Parathyroid adenoma (tissue), 2 donors: ENCODE measurements at regions not wholly inside any gene's neighbourhood (a gene's known extent, or its start where the extent isn't known, plus 50 kb on each side); places are given as distances from the start of the nearest gene placed in this dataset.

Experiments used
- H2AFZ ChIP-seq: fragments of 300-600 bp; sonication (generic); one replicate; pipeline ENCODE4 v1.7.0; 2017; ENCODE audit warnings: antibody characterized with exemption, mild to moderate bottlenecking
- H3K27ac ChIP-seq: fragments of 300-600 bp; sonication (generic); one replicate; pipeline ENCODE4 v1.7.0; 2017
- H3K27me3 ChIP-seq: fragments of 300-600 bp; sonication (generic); one replicate; pipeline ENCODE4 v1.7.0; 2017; ENCODE audit warnings: low read length; ENCODE audit not compliant: control insufficient read depth, insufficient read depth
- H3K36me3 ChIP-seq: fragments of 300-600 bp; sonication (generic); one replicate; pipeline ENCODE4 v1.7.0; 2017; ENCODE audit warnings: low read length; ENCODE audit not compliant: control insufficient read depth, insufficient read depth
- H3K4me1 ChIP-seq: fragments of 300-600 bp; sonication (generic); one replicate; pipeline ENCODE4 v1.7.0; 2017; ENCODE audit warnings: control low read depth
- H3K4me2 ChIP-seq: fragments of 300-600 bp; sonication (generic); one replicate; pipeline ENCODE4 v1.7.0; 2017; ENCODE audit warnings: low read length
- H3K4me3 ChIP-seq: fragments of 300-600 bp; sonication (generic); one replicate; pipeline ENCODE4 v1.7.0; 2017; ENCODE audit warnings: low read depth, low read length
- H3K79me2 ChIP-seq: fragments of 300-600 bp; sonication (generic); one replicate; pipeline ENCODE4 v1.7.0; 2017; ENCODE audit warnings: control low read depth
- H3K9ac ChIP-seq: fragments of 300-600 bp; sonication (generic); one replicate; pipeline ENCODE4 v1.7.0; 2017; ENCODE audit warnings: mild to moderate bottlenecking
- H3K9me3 ChIP-seq: fragments of 300-600 bp; sonication (generic); one replicate; pipeline ENCODE4 v1.7.0; 2017; ENCODE audit warnings: low read length; ENCODE audit not compliant: control insufficient read depth
- CTCF ChIP-seq: fragments of 300-600 bp; sonication (generic); IDR thresholded peaks from one replicate; pipeline ENCODE4 v1.7.0; 2017; ENCODE audit warnings: antibody characterized with exemption, mild to moderate bottlenecking
- donor health status: primary hyperparathyroidism.

- TF ChIP-seq CTCF, result no peak
- Histone ChIP-seq H3K4me3 (no peak overlapping the region), H3K9ac (no peak overlapping the region), H3K36me3 (no peaks in the 10 kb centered on the region), H3K4me2 (no peak overlapping the region), H3K9me3 (no peaks in the 10 kb centered on the region), H3K79me2 (no peaks in the 10 kb centered on the region), H3K4me1 (no peaks in the 10 kb centered on the region), H3K27me3 (no peaks in the 10 kb centered on the region), H2AFZ (no peak overlapping the region), H3K27ac (no peak overlapping the region)
Measured at GRCh38 chr7:86592185-86592584, 51.5 kb upstream of the GRM3 start.

GRCh38 chr7:86574006-86574405 is 69.7 kb upstream of the GRM3 start:
- no peak for TF ChIP-seq CTCF
- H2AFZ ChIP-seq, result no peak overlapping the region
- no peak overlapping the region for H3K4me2 ChIP-seq
- no peaks in the 10 kb centered on the region for H3K9me3 ChIP-seq
- no peak overlapping the region for H3K27ac ChIP-seq
- no peaks in the 10 kb centered on the region for H3K4me1 ChIP-seq
- no peak overlapping the region for H3K4me3 ChIP-seq
- no peak overlapping the region for H3K9ac ChIP-seq
- H3K36me3 ChIP-seq, result no peaks in the 10 kb centered on the region
- H3K79me2 ChIP-seq, result no peaks in the 10 kb centered on the region
- no peaks in the 10 kb centered on the region for H3K27me3 ChIP-seq

GRCh38 chr7:86558680-86559501 is 84.8 kb upstream of the GRM3 start:
- Histone ChIP-seq H3K9me3 (no peaks in the 10 kb centered on the region), H3K4me3 (no peak overlapping the region), H3K4me2 (no peak overlapping the region), H3K27ac (no peak overlapping the region), H3K9ac (no peak overlapping the region), H3K4me1 (no peaks in the 10 kb centered on the region), H3K36me3 (no peaks in the 10 kb centered on the region), H3K27me3 (no peaks in the 10 kb centered on the region), H3K79me2 (no peaks in the 10 kb centered on the region), H2AFZ (no peak overlapping the region)
- no peak for TF ChIP-seq CTCF

GRCh38 chr7:86534641-86535040 is 109.1 kb upstream of the GRM3 start:
- Histone ChIP-seq H3K4me3 (no peak overlapping the region), H3K9me3 (no peaks in the 10 kb centered on the region), H3K36me3 (no peaks in the 10 kb centered on the region), H3K9ac (no peak overlapping the region), H3K27ac (no peak overlapping the region), H3K27me3 (no peaks in the 10 kb centered on the region), H3K79me2 (no peaks in the 10 kb centered on the region), H3K4me2 (no peak overlapping the region), H2AFZ (no peak overlapping the region), H3K4me1 (no peaks in the 10 kb centered on the region)
- TF ChIP-seq CTCF, result no peak

- no peak for TF ChIP-seq CTCF
- Histone ChIP-seq H3K9ac (no peak overlapping the region), H3K36me3 (no peaks in the 10 kb centered on the region), H3K9me3 (no peaks in the 10 kb centered on the region), H3K79me2 (no peaks in the 10 kb centered on the region), H3K27me3 (no peaks in the 10 kb centered on the region), H3K4me3 (no peak overlapping the region), H3K4me2 (no peak overlapping the region), H3K4me1 (no peaks in the 10 kb centered on the region), H2AFZ (no peak overlapping the region), H3K27ac (no peak overlapping the region)
Measured at GRCh38 chr7:86504229-86504628, 139.5 kb upstream of the GRM3 start.
